SK-N-MC (cell line): ENCODE measurements at regions not wholly inside any gene's neighbourhood (a gene's known extent, or its start where the extent isn't known, plus 50 kb on each side); places are given as distances from the start of the nearest gene placed in this dataset.
"Not testable (repeated sequence)": the region's sequence is repeated elsewhere in the genome, so short reads cannot be mapped to it uniquely, and the experiment has no call there.

Experiments
- DNase-seq: peaks from one replicate; pipeline ENCODE4 v3.0.0-alpha.2; 2011; ENCODE audit warnings: low read depth, low spot score
- H3K27ac ChIP-seq: fragments of 200-600 bp; sonication (generic); 2 replicates; pipeline ENCODE4 v1.5.1; 2016; ENCODE audit warnings: mixed run types
- H3K36me3 ChIP-seq: fragments of 200-600 bp; sonication (generic); 2 replicates; pipeline ENCODE4 v1.6.1; 2017; ENCODE audit warnings: antibody characterized with exemption, low read length, mixed read lengths; ENCODE audit not compliant: insufficient read depth
- H3K4me3 ChIP-seq: fragments of 200-600 bp; sonication (generic); 2 replicates; pipeline ENCODE4 v1.5.1; 2016
- H3K9ac ChIP-seq: fragments of 200-600 bp; sonication (generic); 2 replicates; pipeline ENCODE4 v1.8.0; 2017; ENCODE audit warnings: mixed run types, mixed read lengths; ENCODE audit not compliant: insufficient read length
- H3K9me3 ChIP-seq: fragments of 200-600 bp; sonication (generic); 2 replicates; pipeline ENCODE4 v1.6.1; 2017; ENCODE audit warnings: low read depth, mild to moderate bottlenecking, antibody characterized with exemption, low read length, moderate library complexity, mixed read lengths
- EZH2 ChIP-seq: fragments of 200-600 bp; sonication (generic); IDR thresholded peaks from one replicate; pipeline ENCODE4 v1.6.1; 2017; ENCODE audit warnings: antibody characterized with exemption
- FOXP2 ChIP-seq: optimal IDR thresholded peaks from 2 replicates; pipeline ENCODE3; 2011; ENCODE audit warnings: mild to moderate bottlenecking, moderate library complexity; ENCODE audit not compliant: insufficient read depth; ENCODE audit errors: extremely low read length, control extremely low read depth
- POLR2AphosphoS5 ChIP-seq: IDR thresholded peaks from 2 replicates; pipeline ENCODE4 v1.6.1; 2012; ENCODE audit warnings: mild to moderate bottlenecking, low read depth, low read length, borderline replicate concordance

GRCh38 chr1:94668528-94668927 lies 127.0 kb upstream of the F3 start:
- H3K4me3 ChIP-seq = no peak overlapping the region
- no peak overlapping the region; the same call in 1 of the 2 replicates for H3K27ac ChIP-seq
- no peak for TF ChIP-seq EZH2
- H3K36me3 ChIP-seq = no peaks in the 10 kb centered on the region
- H3K9me3 ChIP-seq = peaks cover 7% of the 10 kb centered on the region; the same call in 1 of the 2 replicates
- no peak overlapping the region for H3K9ac ChIP-seq
- no peak for DNase-seq

- H3K27ac ChIP-seq = peak overlapping the region; percentile 58; the same call in 1 of the 2 replicates
- H3K9me3 ChIP-seq = peaks cover 7% of the 10 kb centered on the region; the same call in 1 of the 2 replicates
- H3K9ac ChIP-seq = no peak overlapping the region
- no peak overlapping the region for H3K4me3 ChIP-seq
- DNase-seq = no peak
- TF ChIP-seq EZH2 = no peak
- TF ChIP-seq POLR2AphosphoS5 = no peak
- no peaks in the 10 kb centered on the region for H3K36me3 ChIP-seq
Observed at GRCh38 chr1:94667818-94668217, 126.3 kb upstream of the F3 start.

- H3K36me3 ChIP-seq = no peaks in the 10 kb centered on the region
- DNase-seq = no peak
- H3K27ac ChIP-seq = no peak overlapping the region
- peaks cover 7% of the 10 kb centered on the region; the same call in 1 of the 2 replicates for H3K9me3 ChIP-seq
- TF ChIP-seq EZH2 (no peak), FOXP2 (no peak), POLR2AphosphoS5 (no peak)
- H3K4me3 ChIP-seq = no peak overlapping the region
- H3K9ac ChIP-seq = no peak overlapping the region
Observed at GRCh38 chr1:94666797-94667196, 125.2 kb upstream of the F3 start.

- Histone ChIP-seq H3K4me3 (no peak overlapping the region), H3K27ac (no peak overlapping the region), H3K36me3 (no peaks in the 10 kb centered on the region), H3K9me3 (peaks cover 4% of the 10 kb centered on the region; the same call in 1 of the 2 replicates), H3K9ac (no peak overlapping the region)
- DNase-seq = no peak
- TF ChIP-seq EZH2 (no peak), POLR2AphosphoS5 (no peak), FOXP2 (no peak)
Observed at GRCh38 chr1:94661431-94661932, 119.9 kb upstream of the F3 start.

- Histone ChIP-seq H3K9me3 (peaks cover 4% of the 10 kb centered on the region; the same call in 1 of the 2 replicates), H3K36me3 (no peaks in the 10 kb centered on the region), H3K9ac (no peak overlapping the region), H3K27ac (no peak overlapping the region), H3K4me3 (no peak overlapping the region)
- DNase-seq = no peak
- no peak for TF ChIP-seq FOXP2
- no peak for TF ChIP-seq POLR2AphosphoS5
- no peak for TF ChIP-seq EZH2
Observed at GRCh38 chr1:94660994-94661393, 119.4 kb upstream of the F3 start.

GRCh38 chr1:94660258-94660657 lies 118.7 kb upstream of the F3 start:
- Histone ChIP-seq H3K4me3 (no peak overlapping the region), H3K36me3 (no peaks in the 10 kb centered on the region), H3K9me3 (peaks cover 4% of the 10 kb centered on the region; the same call in 1 of the 2 replicates), H3K9ac (no peak overlapping the region), H3K27ac (no peak overlapping the region)
- no peak for DNase-seq
- TF ChIP-seq POLR2AphosphoS5 (no peak), FOXP2 (no peak), EZH2 (no peak)

GRCh38 chr1:94659202-94659601 lies 117.6 kb upstream of the F3 start:
- not testable (repeated sequence) for DNase-seq, H3K9ac ChIP-seq, H3K4me3 ChIP-seq, H3K27ac ChIP-seq, H3K36me3 ChIP-seq, H3K9me3 ChIP-seq

GRCh38 chr1:94658221-94658620 lies 116.7 kb upstream of the F3 start:
- H3K9ac ChIP-seq = no peak overlapping the region
- H3K9me3 ChIP-seq = no peaks in the 10 kb centered on the region
- no peak overlapping the region for H3K27ac ChIP-seq
- H3K4me3 ChIP-seq = no peak overlapping the region
- no peak for DNase-seq
- TF ChIP-seq EZH2 = no peak
- no peak for TF ChIP-seq POLR2AphosphoS5
- no peak for TF ChIP-seq FOXP2
- no peaks in the 10 kb centered on the region for H3K36me3 ChIP-seq

GRCh38 chr1:94657776-94658175 lies 116.2 kb upstream of the F3 start:
- H3K9ac ChIP-seq, H3K27ac ChIP-seq: not testable (repeated sequence)

More at GRCh38 chr1:94657776-94658175, 116.2 kb upstream of the F3 start:
- H3K4me3 ChIP-seq, H3K36me3 ChIP-seq, H3K9me3 ChIP-seq, DNase-seq: not testable (repeated sequence)
